Tibial artery (tissue), 4 donors: ENCODE measurements at regions not wholly inside any gene's neighbourhood (a gene's known extent, or its start where the extent isn't known, plus 50 kb on each side); places are given as distances from the start of the nearest gene placed in this dataset.
A peak's percentile ranks its signal among the peaks of the same experiment; 100 is the strongest.

Experiments used
- DNase-seq, 2 donors: peaks; one replicate each; pipeline ENCODE4 v3.0.0-alpha.2; 2019
- H3K27ac ChIP-seq, 2 donors: fragments of 200-600 bp; sonication (generic) in 1 of 2; 1 replicate in 1 of 2; 2 replicates in 1 of 2; pipeline ENCODE4 v1.5.1; 2018 to 2019; ENCODE audit warnings: mild to moderate bottlenecking in 1 of 2
- H3K27me3 ChIP-seq, 2 donors: fragments of 200-600 bp; sonication (generic) in 1 of 2; one replicate each; pipeline versions ENCODE4 v1.5.1 to v1.6.0; 2016 to 2019
- H3K36me3 ChIP-seq, 3 donors: fragments of 200-600 bp; sonication (generic) in 2 of 3; one replicate each; pipeline ENCODE4 v1.5.1; 2016 to 2019; ENCODE audit warnings: mild to moderate bottlenecking in 2 of 3
- H3K4me1 ChIP-seq, 4 donors: fragments of 200-600 bp; sonication (generic) in 2 of 4; 1 replicate in 3 of 4; 2 replicates in 1 of 4; pipeline ENCODE4 v1.5.1; 2016 to 2019
- H3K4me3 ChIP-seq, 2 donors: fragments of 200-600 bp; sonication (generic) in 1 of 2; 1 replicate in 1 of 2; 2 replicates in 1 of 2; pipeline ENCODE4 v1.5.1; 2018 to 2019; ENCODE audit warnings: mild to moderate bottlenecking in 2 of 2
- H3K9me3 ChIP-seq, 3 donors: fragments of 200-600 bp; sonication (generic) in 1 of 3; one replicate each; pipeline ENCODE4 v1.5.1; 2016 to 2019
- intact Hi-C: fragments of 100-400 bp; cut with DNase I; formaldehyde crosslinking; loops from one replicate; pipeline ENCODE4 v1.15.0; 2023; ENCODE audit warnings: low total_unique reads
- TF ChIP-seq, protein P1 (sequence below), 2 experiments: fragments of 200-600 bp in 1 of 2; fragments of 450-650 bp in 1 of 2; IDR thresholded peaks; one replicate each; pipeline ENCODE4 v1.5.1; 2017 to 2019; ENCODE audit warnings: antibody characterized with exemption in 2 of 2, mild to moderate bottlenecking in 1 of 2, moderate library complexity in 1 of 2

DNA sequence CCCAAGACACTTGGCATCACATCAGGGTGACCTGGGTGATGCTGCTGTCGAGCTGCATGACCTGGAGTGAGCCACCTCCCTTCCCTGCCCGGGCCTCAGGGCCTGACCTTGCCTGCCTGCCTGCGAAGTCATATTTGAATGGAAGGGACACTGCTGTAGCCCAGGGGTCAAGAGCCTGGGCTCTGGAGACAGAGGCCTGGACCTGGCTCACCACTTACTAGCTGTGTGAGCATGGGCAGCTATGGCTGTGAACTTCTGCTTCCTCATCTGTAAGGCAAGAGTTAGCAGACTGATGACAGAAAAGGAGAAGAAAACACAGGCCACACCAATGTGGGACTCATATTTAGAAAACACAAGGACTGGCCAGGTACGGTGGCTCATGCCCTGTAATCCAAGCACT, 118.7 kb downstream of the ZFP36L2 start:
- Histone ChIP-seq H3K9me3 (no peaks in the 10 kb centered on the region), H3K27me3 (no peaks in the 10 kb centered on the region), H3K36me3 (no peaks in the 10 kb centered on the region), H3K4me3 (no peak overlapping the region), H3K4me1 (peaks cover 0 to 55% (median 39%) of the 10 kb centered on the region in 4 donors), H3K27ac (peak overlapping the region; percentile 40 to 65)
- TF ChIP-seq, protein P1, sequence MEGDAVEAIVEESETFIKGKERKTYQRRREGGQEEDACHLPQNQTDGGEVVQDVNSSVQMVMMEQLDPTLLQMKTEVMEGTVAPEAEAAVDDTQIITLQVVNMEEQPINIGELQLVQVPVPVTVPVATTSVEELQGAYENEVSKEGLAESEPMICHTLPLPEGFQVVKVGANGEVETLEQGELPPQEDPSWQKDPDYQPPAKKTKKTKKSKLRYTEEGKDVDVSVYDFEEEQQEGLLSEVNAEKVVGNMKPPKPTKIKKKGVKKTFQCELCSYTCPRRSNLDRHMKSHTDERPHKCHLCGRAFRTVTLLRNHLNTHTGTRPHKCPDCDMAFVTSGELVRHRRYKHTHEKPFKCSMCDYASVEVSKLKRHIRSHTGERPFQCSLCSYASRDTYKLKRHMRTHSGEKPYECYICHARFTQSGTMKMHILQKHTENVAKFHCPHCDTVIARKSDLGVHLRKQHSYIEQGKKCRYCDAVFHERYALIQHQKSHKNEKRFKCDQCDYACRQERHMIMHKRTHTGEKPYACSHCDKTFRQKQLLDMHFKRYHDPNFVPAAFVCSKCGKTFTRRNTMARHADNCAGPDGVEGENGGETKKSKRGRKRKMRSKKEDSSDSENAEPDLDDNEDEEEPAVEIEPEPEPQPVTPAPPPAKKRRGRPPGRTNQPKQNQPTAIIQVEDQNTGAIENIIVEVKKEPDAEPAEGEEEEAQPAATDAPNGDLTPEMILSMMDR (IDR thresholded peaks at IDR 0.05) = no peak
- peak in 1 of 2 donors; percentile 60 for DNase-seq
- intact Hi-C loops = no loop called here

DNA sequence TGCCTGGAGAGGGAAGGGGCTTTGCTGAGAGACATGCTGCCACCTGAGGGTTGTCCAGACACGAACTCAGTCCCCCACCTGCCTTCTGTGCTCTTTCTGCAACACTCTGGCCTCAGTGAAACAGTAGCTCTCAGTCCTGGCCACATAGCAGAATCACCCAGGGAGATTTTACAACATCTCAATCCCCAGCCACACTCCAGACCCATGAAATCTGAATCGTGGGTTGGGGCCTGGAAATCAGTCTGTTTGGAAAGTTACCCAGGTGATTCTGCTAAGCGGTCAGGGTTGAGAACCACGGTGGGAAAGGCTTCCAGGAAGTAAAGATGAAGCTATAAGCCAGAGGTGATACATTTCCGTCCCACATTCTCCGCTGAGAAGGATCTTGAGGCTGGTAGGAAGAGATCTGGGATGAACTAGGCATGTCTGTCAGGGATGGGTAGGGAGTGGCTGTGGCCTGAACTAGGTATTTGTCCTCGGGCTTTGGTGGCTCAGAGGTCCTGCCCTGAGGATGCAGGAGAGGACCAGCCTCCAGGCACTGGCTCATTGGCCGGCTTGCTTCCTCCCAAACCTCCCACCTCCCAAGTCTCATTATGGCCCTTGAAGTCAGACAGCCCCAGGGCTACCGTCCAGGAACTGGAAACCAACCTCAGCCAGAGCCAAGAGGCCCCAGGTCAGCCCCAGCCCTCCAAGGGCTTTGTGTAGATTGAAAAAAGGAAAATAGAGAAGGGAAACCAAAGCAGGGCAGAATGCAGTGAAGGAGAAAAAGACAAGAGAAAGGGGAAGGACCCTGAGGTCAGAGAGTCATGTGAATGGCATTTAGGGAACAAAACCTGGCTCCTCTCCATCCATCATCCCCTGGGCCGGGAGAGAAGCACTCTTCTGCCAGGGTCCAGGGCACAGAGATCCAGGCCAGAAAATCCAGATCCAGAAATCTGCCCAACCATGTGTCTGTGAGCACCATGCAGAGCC, 119.6 kb downstream of the ZFP36L2 start:
- peak in 1 of 2 donors; percentile 70 for DNase-seq
- peaks cover 0 to 63% (median 48%) of the 10 kb centered on the region in 4 donors for H3K4me1 ChIP-seq
- intact Hi-C loops = no loop called here
- H3K4me3 ChIP-seq = no peak overlapping the region
- no peaks in the 10 kb centered on the region for H3K27me3 ChIP-seq
- no peaks in the 10 kb centered on the region for H3K36me3 ChIP-seq
- no peaks in the 10 kb centered on the region for H3K9me3 ChIP-seq
- TF ChIP-seq, protein P1 (IDR thresholded peaks at IDR 0.05) = no peak
- H3K27ac ChIP-seq = peak overlapping the region; percentile 40 to 65

DNA sequence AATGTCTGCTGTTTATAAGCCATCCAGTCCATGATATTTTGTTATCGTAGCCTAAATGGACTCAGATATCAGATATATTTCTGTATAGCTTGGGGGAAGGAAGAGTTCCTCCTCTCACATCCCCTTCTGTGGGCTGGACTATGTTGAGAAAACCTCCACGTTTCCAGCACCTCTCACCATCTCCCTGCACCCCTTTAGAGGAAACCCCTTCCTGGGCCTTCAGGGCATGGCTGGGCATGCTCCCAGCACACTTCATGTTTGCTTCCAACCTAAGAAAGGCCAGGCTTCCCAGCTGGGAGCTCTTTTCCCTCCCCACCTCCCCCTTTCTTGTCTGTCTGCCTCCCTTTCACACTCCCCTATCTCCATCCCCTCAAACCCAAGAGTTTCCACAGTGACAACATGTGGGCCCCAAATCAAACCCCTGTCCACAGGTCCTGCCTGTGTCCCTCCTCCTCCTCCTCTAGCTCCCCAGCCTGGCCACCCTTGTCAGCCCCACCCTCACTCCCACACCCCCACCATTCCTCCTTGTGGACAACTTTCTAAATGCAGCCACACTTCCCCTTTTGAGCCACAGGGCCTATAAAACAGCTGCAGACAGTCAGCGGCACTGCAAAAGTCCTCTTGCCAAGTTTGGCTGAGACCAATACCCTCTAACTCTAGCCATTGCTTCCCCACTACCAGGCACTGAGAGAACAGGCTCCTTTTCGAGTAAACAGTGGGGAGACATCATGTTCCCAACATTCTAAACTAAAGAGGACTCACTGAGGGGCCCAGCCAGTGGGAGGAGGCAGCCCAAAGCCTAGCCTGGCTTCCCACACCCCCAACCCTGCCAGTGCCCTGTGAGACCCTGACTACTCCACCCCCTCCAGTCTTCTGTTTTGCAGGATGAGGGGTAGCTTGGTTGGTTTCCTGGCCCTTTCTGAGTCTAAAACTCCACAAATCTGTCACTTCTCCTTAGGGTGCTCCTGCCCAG, 120.5 kb downstream of the ZFP36L2 start:
- Histone ChIP-seq H3K4me1 (peaks cover 0 to 73% (median 56%) of the 10 kb centered on the region in 4 donors), H3K27ac (peak overlapping the region; percentile 37 to 65), H3K9me3 (no peaks in the 10 kb centered on the region), H3K36me3 (no peaks in the 10 kb centered on the region), H3K4me3 (no peak overlapping the region), H3K27me3 (no peaks in the 10 kb centered on the region)
- intact Hi-C loops = no loop called here
- TF ChIP-seq, protein P1 (IDR thresholded peaks at IDR 0.05) = peak; percentile 30 to 37
- peak; percentile 72 to 80 for DNase-seq

DNA sequence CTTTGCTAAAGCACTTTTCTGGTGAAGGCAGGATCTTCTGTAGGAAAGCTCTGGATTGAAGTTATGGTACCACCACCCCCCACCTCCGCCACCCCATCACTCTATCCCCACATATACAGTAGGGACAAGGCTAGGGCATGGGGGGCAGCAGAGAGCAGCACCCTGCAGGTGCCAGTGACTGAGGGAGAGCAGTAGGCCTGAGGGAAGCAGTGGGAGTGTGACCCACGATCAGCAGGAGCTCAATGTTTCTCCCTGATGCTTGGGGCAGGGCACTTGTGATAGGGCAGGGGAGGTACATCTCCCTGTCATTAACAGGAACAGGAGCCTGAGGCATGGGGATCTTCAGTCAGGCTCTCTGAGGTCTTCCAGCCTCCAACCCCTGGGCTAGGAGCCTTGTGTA, 121.6 kb downstream of the ZFP36L2 start:
- H3K27ac ChIP-seq = no peak overlapping the region
- H3K27me3 ChIP-seq = no peaks in the 10 kb centered on the region
- H3K9me3 ChIP-seq = no peaks in the 10 kb centered on the region
- no peaks in the 10 kb centered on the region for H3K36me3 ChIP-seq
- DNase-seq = peak in 1 of 2 donors; percentile 52
- intact Hi-C loops = no loop called here
- TF ChIP-seq, protein P1 (IDR thresholded peaks at IDR 0.05) = no peak
- peaks cover 0 to 68% (median 50%) of the 10 kb centered on the region in 4 donors for H3K4me1 ChIP-seq
- H3K4me3 ChIP-seq = no peak overlapping the region

DNA sequence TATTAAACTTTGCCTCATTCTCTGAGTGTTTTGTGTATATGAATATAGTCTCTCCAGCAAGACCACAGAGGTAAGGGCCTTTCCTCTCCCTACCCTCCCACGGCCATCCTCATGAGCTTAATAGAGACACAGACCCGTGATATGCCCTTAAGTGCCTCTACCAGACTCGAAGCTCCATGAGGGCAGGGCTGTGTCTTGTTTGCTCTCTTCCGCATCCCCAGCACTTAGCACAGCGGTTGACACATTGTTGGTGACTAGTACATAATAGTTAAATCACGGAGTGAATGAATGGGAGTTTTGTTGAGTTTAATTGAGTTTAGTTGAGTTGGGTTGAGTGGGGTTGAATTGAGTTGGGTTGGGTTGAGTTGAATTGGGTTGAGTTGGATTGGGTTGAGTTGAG, 122.3 kb downstream of the ZFP36L2 start:
- Histone ChIP-seq H3K27ac (no peak overlapping the region), H3K4me1 (peaks cover 0 to 63% (median 48%) of the 10 kb centered on the region in 4 donors), H3K36me3 (no peaks in the 10 kb centered on the region), H3K9me3 (no peaks in the 10 kb centered on the region), H3K27me3 (no peaks in the 10 kb centered on the region), H3K4me3 (no peak overlapping the region)
- intact Hi-C loops = no loop called here
- TF ChIP-seq, protein P1 (IDR thresholded peaks at IDR 0.05) = no peak
- DNase-seq = peak in 1 of 2 donors; percentile 38
